GM18951 (cell line): ENCODE measurements at regions not wholly inside any gene's neighbourhood (a gene's known extent, or its start where the extent isn't known, plus 50 kb on each side); places are given as distances from the start of the nearest gene placed in this dataset.

Experiments used
- POLR2A ChIP-seq: IDR thresholded peaks from 4 replicates; pipeline ENCODE4 v1.6.1; 2011; ENCODE audit warnings: mild to moderate bottlenecking; ENCODE audit not compliant: insufficient read length, insufficient read depth; ENCODE audit errors: extremely low read depth
- in situ Hi-C: fragments of 300-500 bp; cut with MboI; formaldehyde crosslinking; loops from one replicate; pipeline ENCODE4 v1.12.0; 2022; ENCODE audit warnings: low sequenced_read_pairs, mixed read lengths, inconsistent platforms; ENCODE audit not compliant: unreplicated experiment

DNA sequence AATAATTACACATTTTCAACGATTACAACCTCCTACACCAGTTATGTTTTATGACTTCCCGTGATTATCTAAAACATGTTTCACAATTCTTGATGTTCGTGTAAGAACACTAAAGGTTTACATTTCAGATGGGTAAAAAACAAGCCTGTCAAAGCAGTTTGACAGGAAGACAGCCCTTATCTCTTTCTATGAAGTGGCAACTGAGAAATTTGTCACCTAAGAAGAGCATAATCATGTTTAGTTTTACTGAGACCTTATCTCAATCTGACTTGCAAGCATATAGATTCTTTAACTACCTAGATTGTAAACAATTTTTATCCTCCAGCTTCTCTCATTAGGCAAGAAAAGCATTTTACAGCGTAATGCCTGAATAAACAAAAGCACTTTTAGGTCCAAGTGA is 218.4 kb upstream of the ZBED5 start:
- in situ Hi-C loops: no loop called here

DNA sequence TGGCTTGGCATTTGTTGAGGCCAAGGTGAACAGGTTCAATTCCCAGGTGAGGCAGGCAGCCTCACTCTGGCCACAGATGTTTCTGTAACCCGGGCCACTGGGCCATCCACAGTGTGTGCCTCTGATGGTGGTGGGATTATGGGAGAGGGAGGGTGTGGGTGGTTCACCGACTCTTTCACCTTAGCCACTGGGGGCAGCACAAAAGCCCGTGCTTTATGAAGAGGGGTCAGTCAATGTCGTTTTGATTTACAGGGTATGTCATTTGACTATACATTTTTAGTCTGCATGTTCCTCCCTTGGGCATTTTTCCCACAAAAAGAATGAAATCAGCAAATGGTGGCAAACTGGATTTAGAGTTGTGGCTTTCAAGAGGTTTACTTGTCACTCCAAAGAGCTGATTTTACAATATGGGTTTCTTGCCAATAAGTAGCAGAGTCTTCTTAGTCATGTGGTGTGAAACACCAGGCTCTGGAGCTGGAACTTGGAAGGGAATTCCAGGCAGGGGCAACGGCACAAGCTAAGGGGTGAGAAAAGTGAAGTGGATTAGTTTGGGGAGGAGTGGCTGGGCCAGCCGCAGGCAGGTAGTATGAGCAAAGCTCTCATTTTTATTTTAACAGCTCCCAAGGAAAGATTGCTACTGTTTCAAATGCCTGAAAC is 217.8 kb upstream of the ZBED5 start:
- in situ Hi-C loops: no loop called here
- TF ChIP-seq POLR2A: no peak

More for the DNA sequence above, 218.4 kb upstream of the ZBED5 start:
- no peak for TF ChIP-seq POLR2A

DNA sequence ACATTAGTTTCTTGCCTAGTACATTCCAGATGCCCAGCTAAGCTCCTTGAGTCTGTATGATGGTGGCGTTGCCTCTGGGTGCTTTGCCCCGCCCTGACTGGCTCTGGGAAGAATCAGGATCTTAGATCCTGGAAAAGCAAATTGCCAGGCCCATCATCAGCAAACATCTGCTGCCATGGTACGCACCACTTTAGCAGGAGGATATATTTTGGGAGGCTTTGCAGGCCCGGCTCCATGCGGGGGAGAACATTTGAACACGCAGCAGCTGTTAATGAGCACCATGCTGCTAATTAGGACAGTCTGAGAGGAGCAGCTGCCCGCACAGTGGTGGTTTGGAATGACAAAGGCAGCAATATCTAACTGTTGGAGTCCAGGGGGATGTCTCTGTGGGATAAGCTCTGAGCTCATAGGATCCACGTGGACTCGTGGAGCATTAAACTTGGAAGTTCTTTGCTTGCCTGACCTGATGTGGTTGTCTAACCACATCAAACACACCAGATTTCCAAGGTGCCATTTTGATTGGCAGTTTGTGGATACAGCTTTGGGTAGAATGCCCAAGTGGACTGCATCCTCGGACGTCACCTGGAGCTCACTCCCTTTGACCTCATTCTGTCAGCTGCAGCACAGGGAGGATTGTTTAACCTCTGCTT is 217.0 kb upstream of the ZBED5 start:
- in situ Hi-C loops: no loop called here
- no peak for TF ChIP-seq POLR2A

DNA sequence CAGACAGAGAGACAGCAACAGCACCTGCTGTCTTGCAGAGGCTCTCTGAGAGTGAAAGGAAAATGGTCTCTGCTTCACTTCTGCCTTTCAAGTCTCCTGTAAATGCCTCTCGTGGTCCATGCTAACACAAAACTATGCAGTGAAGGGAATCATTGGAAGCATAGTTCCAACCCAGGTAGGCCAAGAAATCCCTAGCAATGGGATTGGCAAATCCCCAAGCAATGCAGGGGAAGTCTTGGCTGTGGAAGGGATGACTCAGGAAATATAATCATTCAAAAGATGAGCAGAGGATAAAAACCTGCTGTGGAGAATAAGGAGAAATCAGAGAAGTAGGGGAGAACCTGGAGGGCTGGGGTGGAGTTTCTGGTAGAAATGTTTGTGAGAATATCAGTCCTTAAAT is 216.1 kb upstream of the ZBED5 start:
- in situ Hi-C loops: no loop called here
- TF ChIP-seq POLR2A: no peak

DNA sequence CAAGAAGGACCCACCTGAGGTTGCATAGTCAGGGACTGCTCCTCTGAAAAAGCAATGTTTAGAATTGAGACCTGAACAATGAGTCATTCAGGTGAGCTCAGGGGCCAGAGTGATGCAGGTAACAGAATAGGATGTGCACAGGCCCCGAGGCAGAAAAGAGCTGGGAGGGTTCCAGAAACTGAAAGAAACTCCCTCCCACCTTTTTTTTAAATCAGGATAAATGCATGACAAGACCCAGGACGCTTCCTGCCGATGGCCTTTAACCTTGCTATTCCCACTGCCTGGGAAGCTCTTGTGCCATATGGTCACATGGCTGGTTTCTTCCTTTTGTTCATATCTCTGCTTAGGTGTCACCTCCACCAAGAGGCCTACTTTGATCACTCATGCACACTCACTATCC is 214.2 kb upstream of the ZBED5 start:
- in situ Hi-C loops: no loop called here
- no peak for TF ChIP-seq POLR2A

DNA sequence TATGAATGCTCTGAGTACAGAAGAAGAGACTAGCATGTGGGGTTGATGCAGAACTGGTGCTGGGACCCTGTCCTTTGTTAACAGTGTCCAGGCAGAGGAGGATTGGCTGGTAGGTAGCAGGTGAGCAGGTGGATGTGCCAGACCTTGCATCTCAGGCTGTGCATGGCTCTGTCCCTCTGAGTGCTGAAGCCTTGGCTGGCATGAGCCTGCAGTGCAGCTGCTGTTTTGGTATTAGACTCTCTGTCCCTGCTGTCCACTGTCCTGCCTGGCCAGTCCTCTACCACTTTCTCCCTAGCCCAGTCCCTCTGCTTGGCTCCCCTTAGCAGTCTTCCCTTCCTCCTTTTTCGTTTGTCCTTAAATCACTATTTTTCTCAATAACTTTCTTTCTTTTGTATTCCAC is 213.6 kb upstream of the ZBED5 start:
- no peak for TF ChIP-seq POLR2A
- in situ Hi-C loops: no loop called here

DNA sequence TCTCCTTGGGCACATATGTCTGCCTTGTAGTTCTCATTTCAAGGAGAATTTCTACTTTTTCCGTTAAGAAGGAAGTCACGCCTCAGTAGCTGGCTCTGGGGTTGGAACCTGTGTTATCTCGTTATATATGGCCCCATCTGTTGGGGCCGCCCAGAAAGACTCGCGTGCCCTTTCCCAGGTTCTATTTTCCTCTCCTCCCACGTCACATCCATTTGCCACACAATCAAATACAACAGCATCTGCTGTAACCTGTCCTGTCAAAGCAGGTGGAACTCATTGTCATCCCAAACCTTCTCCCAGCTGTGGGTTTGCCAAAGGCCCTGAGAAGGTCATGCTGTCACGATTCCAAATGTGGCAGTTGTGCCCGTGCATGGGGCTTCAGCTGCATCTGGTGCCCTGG is 213.1 kb upstream of the ZBED5 start:
- TF ChIP-seq POLR2A: no peak
- in situ Hi-C loops: no loop called here

DNA sequence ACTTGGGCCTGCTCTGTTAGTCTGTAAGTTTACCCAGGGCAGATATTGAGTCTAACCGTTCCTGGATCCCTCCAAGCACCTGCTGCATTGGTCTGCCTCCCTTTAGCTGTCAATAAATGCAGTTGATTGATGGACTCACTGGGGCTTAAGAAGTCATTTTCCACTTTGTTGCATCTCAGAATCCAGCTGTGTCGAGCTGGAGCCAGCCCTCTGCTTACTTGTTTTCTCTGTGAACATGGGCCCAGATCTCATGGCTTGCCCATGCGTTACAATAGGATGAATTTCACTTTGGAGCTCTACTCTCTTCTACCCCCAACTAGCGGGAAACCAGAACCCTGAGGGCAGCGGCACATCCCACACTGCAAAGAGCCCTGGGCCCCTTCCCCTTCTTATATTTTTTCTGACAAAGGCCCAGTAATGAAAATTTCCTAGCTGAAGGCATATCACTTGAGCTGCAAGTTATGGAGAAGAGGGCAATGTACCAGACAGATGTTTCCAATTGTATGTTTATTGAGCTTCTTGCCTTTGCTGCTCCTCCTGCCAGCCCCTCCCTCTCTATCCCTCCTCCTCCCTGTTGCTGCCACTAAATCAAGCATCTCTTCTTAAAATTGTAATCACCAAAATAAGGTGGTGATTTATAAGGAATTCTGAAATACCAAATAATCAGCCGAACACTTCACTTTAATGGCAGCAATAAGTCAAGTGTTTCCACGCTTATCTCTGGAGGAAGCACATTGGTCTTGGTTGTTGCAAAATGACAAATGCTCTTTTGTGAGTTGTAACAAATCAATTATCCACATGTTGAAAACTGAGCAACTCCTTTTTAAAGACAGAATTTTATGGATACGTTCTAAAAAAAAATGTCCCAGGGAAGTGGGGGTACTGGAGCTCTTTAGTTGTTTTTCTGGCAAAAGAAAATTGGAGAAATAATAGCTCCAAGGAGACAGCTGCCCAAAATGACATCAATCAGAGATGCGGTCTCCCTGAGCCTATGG is 212.3 kb upstream of the ZBED5 start:
- TF ChIP-seq POLR2A: no peak
- in situ Hi-C loops: no loop called here

DNA sequence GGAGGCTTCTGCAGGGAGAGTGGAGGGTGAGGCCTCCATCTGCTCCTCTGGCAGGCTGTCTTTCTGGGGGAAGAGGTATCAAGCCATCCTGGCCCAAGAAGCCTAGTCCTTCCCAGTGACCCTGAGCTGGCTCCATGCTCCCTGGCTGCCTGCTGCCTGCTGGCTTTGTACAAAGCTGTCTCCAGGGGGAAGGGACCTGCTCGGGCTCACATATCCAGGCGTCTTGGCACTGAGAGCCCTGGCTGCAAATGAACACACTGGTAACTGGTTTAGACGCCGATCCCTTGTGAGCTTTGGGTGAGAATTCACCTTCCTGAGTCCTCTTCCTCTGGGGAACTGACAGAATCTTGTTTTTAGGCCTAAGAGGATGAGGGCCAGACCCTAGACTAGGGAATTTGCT is 210.3 kb upstream of the ZBED5 start:
- in situ Hi-C loops: no loop called here
- TF ChIP-seq POLR2A: no peak

DNA sequence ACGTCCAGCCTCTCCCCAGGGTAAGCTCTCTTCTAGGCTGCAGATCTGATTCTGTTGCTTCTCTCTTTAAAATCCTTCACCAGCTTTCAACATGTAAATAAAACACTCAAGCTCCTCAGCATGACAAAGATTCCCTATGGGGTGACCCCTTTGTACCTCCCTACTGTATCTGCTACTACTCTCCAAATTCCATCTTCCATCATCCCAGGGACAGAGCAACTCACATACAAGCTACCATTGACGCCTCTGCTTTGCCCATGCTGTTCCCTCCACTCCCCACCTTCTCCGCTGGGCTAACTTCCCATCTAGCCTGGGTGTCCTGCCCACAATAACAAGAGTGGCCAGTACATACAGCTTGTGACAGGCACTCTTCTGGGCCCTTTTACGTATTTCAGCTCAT is 207.5 kb upstream of the ZBED5 start:
- in situ Hi-C loops: no loop called here
- TF ChIP-seq POLR2A: no peak

DNA sequence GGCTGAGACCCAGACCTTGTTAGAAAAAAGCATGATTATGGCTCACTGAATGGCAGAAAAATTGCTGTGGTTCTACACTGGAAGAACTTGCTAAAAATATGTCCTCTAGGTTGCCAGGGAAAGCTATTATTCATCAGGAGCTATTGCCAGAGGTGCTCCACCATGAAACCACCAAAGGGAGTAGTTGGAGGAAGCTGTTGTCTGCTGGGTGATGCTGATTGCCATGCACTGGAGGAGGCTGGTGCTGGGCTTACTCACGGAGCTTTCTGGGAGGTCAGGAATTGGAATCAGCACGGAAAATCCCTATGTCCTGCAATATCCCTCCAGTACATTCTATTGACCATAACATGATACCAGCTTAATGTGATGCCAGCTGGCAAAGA is 199.6 kb upstream of the ZBED5 start:
- in situ Hi-C loops: no loop called here
- TF ChIP-seq POLR2A: no peak

DNA sequence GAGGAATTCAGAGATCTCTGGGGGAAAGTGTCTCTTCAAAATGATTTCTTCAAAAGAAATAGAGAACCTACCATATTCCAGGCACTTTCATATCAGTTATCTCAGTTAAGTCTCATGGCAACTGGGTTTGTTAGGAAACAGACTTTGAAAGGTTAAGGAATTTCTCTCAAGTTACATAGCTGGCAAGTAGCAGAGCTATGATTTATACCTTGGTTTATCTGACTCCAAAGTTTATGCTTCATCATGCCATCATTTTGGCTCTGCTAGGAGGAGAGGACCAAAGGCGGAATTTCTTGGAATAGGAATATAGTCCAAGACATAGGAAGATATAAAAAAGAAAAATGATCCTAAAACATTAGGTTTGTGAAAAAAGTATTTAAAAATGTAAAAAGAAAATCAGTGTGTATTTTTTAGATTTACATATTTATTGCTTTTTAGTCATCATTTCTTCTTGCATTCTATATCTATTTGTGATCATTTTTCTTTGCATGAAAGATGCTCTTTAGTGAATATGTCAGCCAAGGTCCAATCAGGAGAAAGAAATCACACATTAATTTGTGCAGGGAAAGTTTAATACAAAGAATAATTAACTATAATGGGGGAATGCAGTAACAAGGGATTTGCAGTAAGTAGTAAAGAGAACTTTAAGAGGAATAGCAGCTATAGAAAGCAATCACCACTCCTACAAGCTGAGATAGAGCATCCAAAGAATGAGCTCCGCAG is 199.1 kb upstream of the ZBED5 start:
- in situ Hi-C loops: no loop called here
- no peak for TF ChIP-seq POLR2A

DNA sequence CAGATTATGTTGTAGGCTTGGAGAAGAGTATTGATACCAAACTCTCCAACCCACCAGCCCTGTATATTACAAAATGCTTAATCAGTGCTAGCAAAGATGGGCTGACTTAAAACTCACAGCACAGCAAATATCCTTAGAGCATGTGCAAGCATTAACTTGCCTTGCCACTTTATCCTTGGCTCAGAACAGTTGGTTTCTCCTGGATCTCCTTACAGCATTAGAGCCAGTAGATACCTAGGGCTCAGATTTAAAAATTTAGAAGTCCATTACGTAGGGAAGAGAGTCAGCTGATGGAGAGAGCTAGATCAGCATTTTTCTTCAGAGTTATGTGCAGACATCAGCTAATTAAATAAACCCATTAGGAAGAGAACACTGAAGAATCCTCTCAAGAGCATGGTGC is 198.5 kb upstream of the ZBED5 start:
- in situ Hi-C loops: no loop called here
- no peak for TF ChIP-seq POLR2A
